AG09309 (cell line): ENCODE measurements at regions not wholly inside any gene's neighbourhood (a gene's known extent, or its start where the extent isn't known, plus 50 kb on each side); places are given as distances from the start of the nearest gene placed in this dataset.

Experiments used
- DNase-seq: peaks from one replicate; pipeline ENCODE4 v3.0.0-alpha.2; 2010; ENCODE audit warnings: low read depth
- H3K4me3 ChIP-seq: 2 replicates; pipeline ENCODE4 v1.5.1; 2011; ENCODE audit warnings: mild to moderate bottlenecking, low read depth, low read length, moderate library complexity; ENCODE audit not compliant: control insufficient read depth
- CTCF ChIP-seq: IDR thresholded peaks from 2 replicates; pipeline ENCODE4 v1.5.1; 2011; ENCODE audit warnings: mild to moderate bottlenecking, low read depth, low read length, inconsistent platforms; ENCODE audit not compliant: insufficient read depth, control insufficient read depth; ENCODE audit errors: missing control alignments

- no peak for TF ChIP-seq CTCF
- no peak for DNase-seq
- H3K4me3 ChIP-seq: no peak overlapping the region
These were observed 2413.6 kb downstream of the PCDH7 start for GRCh38 chr4:33133723-33134122.

GRCh38 chr4:33134366-33134765, 2414.2 kb downstream of the PCDH7 start:
- DNase-seq: no peak
- TF ChIP-seq CTCF: no peak
- no peak overlapping the region for H3K4me3 ChIP-seq

- DNase-seq: no peak
- no peak for TF ChIP-seq CTCF
- no peak overlapping the region for H3K4me3 ChIP-seq
These were observed 2429.7 kb downstream of the PCDH7 start for GRCh38 chr4:33149658-33150524.

- TF ChIP-seq CTCF: no peak
- H3K4me3 ChIP-seq: no peak overlapping the region
- DNase-seq: no peak
These were observed 2430.3 kb downstream of the PCDH7 start for GRCh38 chr4:33150525-33150910.

GRCh38 chr4:33160126-33160525, 2440.0 kb downstream of the PCDH7 start:
- DNase-seq: peak; percentile 16
- peak; percentile 65 for TF ChIP-seq CTCF

GRCh38 chr4:33161202-33161601, 2441.0 kb downstream of the PCDH7 start:
- no peak for DNase-seq
- no peak overlapping the region for H3K4me3 ChIP-seq
- no peak for TF ChIP-seq CTCF

More at GRCh38 chr4:33160126-33160525, 2440.0 kb downstream of the PCDH7 start:
- no peak overlapping the region for H3K4me3 ChIP-seq
